ENCODE measurements at regions not wholly inside any gene's neighbourhood (a gene's known extent, or its start where the extent isn't known, plus 50 kb on each side); places are given as distances from the start of the nearest gene placed in this dataset.

DNA sequence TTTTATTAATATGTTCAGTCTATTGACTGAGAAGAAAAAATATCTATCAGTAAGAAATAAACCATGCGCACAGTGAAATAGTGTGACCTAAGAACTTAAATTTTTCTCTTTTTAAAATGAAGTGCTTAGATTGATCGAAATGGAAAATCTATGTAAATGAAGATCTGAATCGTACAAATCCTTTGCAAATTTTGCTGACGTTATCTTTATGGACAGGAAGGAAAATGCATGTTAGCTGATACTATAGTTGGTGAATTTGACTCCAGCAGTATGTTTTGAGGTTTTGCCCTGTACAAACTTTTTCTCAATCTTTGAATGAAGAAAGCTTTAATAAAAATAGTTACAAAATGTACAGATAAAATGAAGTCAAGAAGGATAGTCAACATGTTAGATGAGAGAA lies 82.9 kb downstream of the NRN1 start:
- intact Hi-C loops (cut with micrococcal nuclease) = no loop called here
- Mint-ChIP-seq H3K4me3 (ENCODE audit: unreplicated experiment) (no peak overlapping the region), H3K9me3 (ENCODE audit: unreplicated experiment) (peaks cover 12% of the 10 kb centered on the region), H3K27me3 (ENCODE audit: insufficient read depth, unreplicated experiment) (peaks cover 15% of the 10 kb centered on the region), H3K36me3 (ENCODE audit: insufficient read depth, unreplicated experiment) (no peaks in the 10 kb centered on the region), H3K4me1 (ENCODE audit: insufficient read depth, unreplicated experiment) (no peaks in the 10 kb centered on the region), H3K27ac (ENCODE audit: low read depth, unreplicated experiment) (no peak overlapping the region)
- ChIA-PET POLR2A (interaction anchor here (0.5 kb wide), 1 partner anchor 480 kb away, joined by 3 read pairs; no protein-coding TSS in a partner anchor), CTCF (no interaction called here)
- DNase-seq (ENCODE audit: unreplicated experiment) = no peak
- no TSS peak for BruUV-seq (replicated peaks)
- TF ChIP-seq, protein P1, sequence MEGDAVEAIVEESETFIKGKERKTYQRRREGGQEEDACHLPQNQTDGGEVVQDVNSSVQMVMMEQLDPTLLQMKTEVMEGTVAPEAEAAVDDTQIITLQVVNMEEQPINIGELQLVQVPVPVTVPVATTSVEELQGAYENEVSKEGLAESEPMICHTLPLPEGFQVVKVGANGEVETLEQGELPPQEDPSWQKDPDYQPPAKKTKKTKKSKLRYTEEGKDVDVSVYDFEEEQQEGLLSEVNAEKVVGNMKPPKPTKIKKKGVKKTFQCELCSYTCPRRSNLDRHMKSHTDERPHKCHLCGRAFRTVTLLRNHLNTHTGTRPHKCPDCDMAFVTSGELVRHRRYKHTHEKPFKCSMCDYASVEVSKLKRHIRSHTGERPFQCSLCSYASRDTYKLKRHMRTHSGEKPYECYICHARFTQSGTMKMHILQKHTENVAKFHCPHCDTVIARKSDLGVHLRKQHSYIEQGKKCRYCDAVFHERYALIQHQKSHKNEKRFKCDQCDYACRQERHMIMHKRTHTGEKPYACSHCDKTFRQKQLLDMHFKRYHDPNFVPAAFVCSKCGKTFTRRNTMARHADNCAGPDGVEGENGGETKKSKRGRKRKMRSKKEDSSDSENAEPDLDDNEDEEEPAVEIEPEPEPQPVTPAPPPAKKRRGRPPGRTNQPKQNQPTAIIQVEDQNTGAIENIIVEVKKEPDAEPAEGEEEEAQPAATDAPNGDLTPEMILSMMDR (IDR thresholded peaks at IDR 0.05; ENCODE audit: unreplicated experiment) = no peak

DNA sequence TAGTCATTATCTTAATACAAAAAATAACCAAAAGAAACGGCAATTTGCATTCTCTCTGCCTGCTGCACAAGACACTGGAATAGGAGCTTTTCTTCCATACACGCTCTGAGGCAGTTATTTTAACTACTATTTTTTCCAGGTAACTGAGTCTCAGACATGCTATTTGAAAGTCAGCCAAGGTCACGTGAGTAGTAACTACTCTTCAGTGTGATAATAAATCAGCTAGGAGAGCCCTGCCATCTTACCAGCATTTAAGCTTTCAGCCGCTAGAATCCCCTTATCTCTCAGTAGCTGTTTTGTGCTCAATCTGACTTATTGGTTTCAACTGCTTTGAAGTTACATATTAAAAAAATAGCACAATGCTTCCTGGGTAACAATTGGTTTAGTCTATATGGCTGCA lies 84.5 kb downstream of the NRN1 start:
- Mint-ChIP-seq H3K36me3 (ENCODE audit: insufficient read depth, unreplicated experiment) (no peaks in the 10 kb centered on the region), H3K27me3 (ENCODE audit: insufficient read depth, unreplicated experiment) (peaks cover 19% of the 10 kb centered on the region), H3K9me3 (ENCODE audit: unreplicated experiment) (peaks cover 6% of the 10 kb centered on the region), H3K4me3 (ENCODE audit: unreplicated experiment) (no peak overlapping the region), H3K4me1 (ENCODE audit: insufficient read depth, unreplicated experiment) (no peaks in the 10 kb centered on the region), H3K27ac (ENCODE audit: low read depth, unreplicated experiment) (no peak overlapping the region)
- BruUV-seq (replicated peaks) = no TSS peak
- no peak for DNase-seq (ENCODE audit: unreplicated experiment)
- intact Hi-C loops (cut with micrococcal nuclease) = no loop called here
- ChIA-PET POLR2A (interaction anchor here (0.6 to 1.5 kb wide), 3 partner anchors 17 to 453 kb away, joined by 3 read pairs; no protein-coding TSS in a partner anchor), CTCF (interaction anchor here (0.6 to 0.7 kb wide), 4 partner anchors 25 to 681 kb away, joined by 3 to 5 read pairs (median 3); no protein-coding TSS in a partner anchor)
- TF ChIP-seq, protein P1 (IDR thresholded peaks at IDR 0.05; ENCODE audit: unreplicated experiment) = no peak

DNA sequence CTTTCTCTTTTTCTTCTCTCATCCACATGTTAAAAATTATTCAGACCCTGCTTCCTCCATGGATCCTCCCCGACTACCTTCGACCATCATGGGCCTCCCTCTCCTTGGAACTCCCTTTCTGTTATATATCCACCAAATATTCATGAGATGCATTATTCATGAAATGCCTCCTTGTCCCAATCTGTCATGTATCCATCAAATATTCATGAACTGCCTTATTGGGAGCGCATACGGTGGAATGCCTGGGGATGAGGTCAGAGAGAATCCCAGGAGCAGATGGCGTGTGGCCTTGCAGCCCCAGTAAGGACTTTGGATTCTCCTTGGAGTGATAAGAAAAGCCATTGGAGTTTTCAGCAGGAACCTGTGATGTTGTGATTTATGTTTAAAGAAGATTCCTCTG lies 97.0 kb downstream of the NRN1 start:
- Mint-ChIP-seq H3K27me3 (ENCODE audit: insufficient read depth, unreplicated experiment) (peaks cover 5% of the 10 kb centered on the region), H3K4me1 (ENCODE audit: insufficient read depth, unreplicated experiment) (peaks cover 16% of the 10 kb centered on the region), H3K27ac (ENCODE audit: low read depth, unreplicated experiment) (no peak overlapping the region), H3K9me3 (ENCODE audit: unreplicated experiment) (peaks cover 3% of the 10 kb centered on the region), H3K4me3 (ENCODE audit: unreplicated experiment) (no peak overlapping the region), H3K36me3 (ENCODE audit: insufficient read depth, unreplicated experiment) (no peaks in the 10 kb centered on the region)
- no peak for DNase-seq (ENCODE audit: unreplicated experiment)
- intact Hi-C loops (cut with micrococcal nuclease) = no loop called here
- ChIA-PET POLR2A (interaction anchor here (0.6 kb wide), 1 partner anchor 59 kb away, joined by 4 read pairs; no protein-coding TSS in a partner anchor), CTCF (no interaction called here)
- TF ChIP-seq, protein P1 (IDR thresholded peaks at IDR 0.05; ENCODE audit: unreplicated experiment) = no peak
- no TSS peak for BruUV-seq (replicated peaks)

DNA sequence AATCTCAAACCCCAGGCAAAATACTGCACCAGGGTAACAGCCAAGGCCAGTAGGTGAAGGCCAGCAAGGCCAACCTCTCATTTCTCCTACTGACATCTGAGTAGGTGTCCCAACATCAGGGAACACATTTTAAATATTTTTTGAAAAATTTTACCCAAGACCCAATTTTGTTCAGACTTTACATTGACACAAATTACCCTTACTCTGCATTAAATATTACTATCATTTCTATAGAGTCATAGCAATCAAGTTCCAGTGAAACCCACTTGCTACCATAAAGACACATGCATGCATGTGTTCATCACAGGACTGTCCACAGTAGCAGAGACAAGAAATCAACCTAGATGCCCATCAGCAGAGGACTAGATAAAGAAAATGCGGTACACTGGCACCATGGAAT lies 99.9 kb downstream of the NRN1 start:
- Mint-ChIP-seq H3K36me3 (ENCODE audit: insufficient read depth, unreplicated experiment) (no peaks in the 10 kb centered on the region), H3K4me1 (ENCODE audit: insufficient read depth, unreplicated experiment) (peaks cover 16% of the 10 kb centered on the region), H3K9me3 (ENCODE audit: unreplicated experiment) (no peaks in the 10 kb centered on the region), H3K27ac (ENCODE audit: low read depth, unreplicated experiment) (no peak overlapping the region), H3K4me3 (ENCODE audit: unreplicated experiment) (no peak overlapping the region), H3K27me3 (ENCODE audit: insufficient read depth, unreplicated experiment) (no peaks in the 10 kb centered on the region)
- ChIA-PET POLR2A (interaction anchor here (2.6 kb wide), 1 partner anchor 15 kb away, joined by 7 read pairs; no protein-coding TSS in a partner anchor), CTCF (no interaction called here)
- no TSS peak for BruUV-seq (replicated peaks)
- no peak for DNase-seq (ENCODE audit: unreplicated experiment)
- TF ChIP-seq, protein P1 (IDR thresholded peaks at IDR 0.05; ENCODE audit: unreplicated experiment) = no peak
- intact Hi-C loops (cut with micrococcal nuclease) = no loop called here
